CD4-positive, alpha-beta memory T cell (primary cell): ENCODE measurements at regions not wholly inside any gene's neighbourhood (a gene's known extent, or its start where the extent isn't known, plus 50 kb on each side); places are given as distances from the start of the nearest gene placed in this dataset.
A peak's percentile ranks its signal among the peaks of the same experiment; 100 is the strongest.
"Not testable (repeated sequence)": the region's sequence is repeated elsewhere in the genome, so short reads cannot be mapped to it uniquely, and the experiment has no call there.

Experiments
- CTCF ChIA-PET: fragments of 350-600 bp; sonication (Branson Sonifier 250); formaldehyde crosslinking; loops from one replicate; lab custom pipeline; 2021; ENCODE audit warnings: inconsistent platforms; ENCODE audit not compliant: partially characterized antibody; lab: Charles Lee
- POLR2A ChIA-PET: fragments of 350-600 bp; sonication (Branson Sonifier 250); formaldehyde crosslinking; loops from one replicate; lab custom pipeline; 2021; ENCODE audit not compliant: partially characterized antibody; lab: Charles Lee
- DNase-seq, 5 donors: peaks; one replicate each; pipeline versions ENCODE4 v3.0.0 to v3.0.0-alpha.2; 2020 to 2022; ENCODE audit warnings: mixed read lengths in 1 of 5
- H3K27ac ChIP-seq: one replicate; pipeline ENCODE4 v1.7.0; 2013; ENCODE audit warnings: low read depth, low read length
- H3K27me3 ChIP-seq: 2 replicates; pipeline ENCODE4 v1.7.0; 2013; ENCODE audit warnings: mild to moderate bottlenecking, low read length, moderate library complexity; ENCODE audit not compliant: insufficient read depth
- H3K36me3 ChIP-seq: 2 replicates; pipeline ENCODE4 v1.7.0; 2013; ENCODE audit warnings: mild to moderate bottlenecking, low read length, moderate library complexity; ENCODE audit not compliant: insufficient read depth
- H3K4me1 ChIP-seq: 2 replicates; pipeline ENCODE4 v1.7.0; 2013; ENCODE audit warnings: mild to moderate bottlenecking, low read length, moderate library complexity; ENCODE audit not compliant: insufficient read depth
- H3K4me3 ChIP-seq, 2 donors: one replicate each; pipeline ENCODE4 v1.7.0; 2013; ENCODE audit warnings: low read length in 2 of 2, mild to moderate bottlenecking in 1 of 2
- H3K9me3 ChIP-seq, 2 donors: one replicate each; pipeline ENCODE4 v1.7.0; 2013; ENCODE audit warnings: low read length in 2 of 2, control low read depth in 1 of 2; ENCODE audit not compliant: control insufficient read depth in 1 of 2
- H3K27ac Mint-ChIP-seq, 7 donors: one replicate each; pipeline ENCODE4 v1.8.0; 2020 to 2021; ENCODE audit warnings: mixed read lengths in 7 of 7, mild to moderate bottlenecking in 6 of 7, inconsistent platforms in 3 of 7, moderate library complexity in 3 of 7
- H3K27me3 Mint-ChIP-seq, 2 donors: one replicate each; pipeline ENCODE4 v1.8.0; 2020 to 2021; ENCODE audit warnings: mixed read lengths in 2 of 2
- H3K36me3 Mint-ChIP-seq, 2 donors: one replicate each; pipeline ENCODE4 v1.8.0; 2020 to 2021; ENCODE audit warnings: mixed read lengths in 2 of 2, inconsistent platforms in 1 of 2, mild to moderate bottlenecking in 1 of 2
- H3K4me1 Mint-ChIP-seq, 4 donors: one replicate each; pipeline ENCODE4 v1.8.0; 2020 to 2021; ENCODE audit warnings: mixed read lengths in 4 of 4, mild to moderate bottlenecking in 1 of 4
- H3K4me3 Mint-ChIP-seq, 8 donors: one replicate each; pipeline ENCODE4 v1.8.0; 2020 to 2021; ENCODE audit warnings: mixed read lengths in 8 of 8, mild to moderate bottlenecking in 7 of 8, moderate library complexity in 6 of 8, inconsistent platforms in 3 of 8
- H3K9me3 Mint-ChIP-seq, 8 donors: one replicate each; pipeline ENCODE4 v1.8.0; 2020 to 2021; ENCODE audit warnings: mixed read lengths in 8 of 8, mild to moderate bottlenecking in 5 of 8, inconsistent platforms in 3 of 8, moderate library complexity in 1 of 8
- intact Hi-C: fragments of 100-400 bp; cut with micrococcal nuclease; formaldehyde crosslinking; loops from one replicate; pipeline ENCODE4 v1.15.1; 2023

- no peaks in the 10 kb centered on the region for H3K27me3 ChIP-seq
- no peaks in the 10 kb centered on the region for H3K36me3 Mint-ChIP-seq
- H3K36me3 ChIP-seq, result no peaks in the 10 kb centered on the region
- POLR2A ChIA-PET, result no interaction called here
- no peaks in the 10 kb centered on the region for H3K4me1 Mint-ChIP-seq
- DNase-seq, result peak in 2 of 5 donors; percentile 0
- intact Hi-C loops, result no loop called here
- H3K9me3 Mint-ChIP-seq, result peaks cover 0 to 2% (median 0%) of the 10 kb centered on the region in 8 donors
- H3K4me1 ChIP-seq, result no peaks in the 10 kb centered on the region
- CTCF ChIA-PET, result no interaction called here
- H3K4me3 ChIP-seq, result no peak overlapping the region
- peaks cover 0 to 2% of the 10 kb centered on the region in 2 donors for H3K27me3 Mint-ChIP-seq
- H3K27ac Mint-ChIP-seq, result no peak overlapping the region
- no peak overlapping the region for H3K27ac ChIP-seq
- no peaks in the 10 kb centered on the region for H3K9me3 ChIP-seq
- H3K4me3 Mint-ChIP-seq, result no peak overlapping the region
These were observed 117.2 kb downstream of the TEX13C start for GRCh38 chrX:125436855-125437254.

- H3K4me3 Mint-ChIP-seq, result no peak overlapping the region
- Histone ChIP-seq H3K4me3 (no peak overlapping the region), H3K4me1 (no peaks in the 10 kb centered on the region), H3K36me3 (no peaks in the 10 kb centered on the region), H3K27me3 (no peaks in the 10 kb centered on the region), H3K27ac (no peak overlapping the region), H3K9me3 (no peaks in the 10 kb centered on the region)
- ChIA-PET POLR2A (no interaction called here), CTCF (no interaction called here)
- no peaks in the 10 kb centered on the region for H3K9me3 Mint-ChIP-seq
- H3K36me3 Mint-ChIP-seq, result no peaks in the 10 kb centered on the region
- no peak for DNase-seq
- no peak overlapping the region for H3K27ac Mint-ChIP-seq
- intact Hi-C loops, result no loop called here
- no peaks in the 10 kb centered on the region for H3K4me1 Mint-ChIP-seq
- H3K27me3 Mint-ChIP-seq, result peaks cover 0 to 2% of the 10 kb centered on the region in 2 donors
These were observed 119.7 kb downstream of the TEX13C start for GRCh38 chrX:125439194-125439849.

- CTCF ChIA-PET, result no interaction called here
- Histone ChIP-seq H3K27me3 (no peaks in the 10 kb centered on the region), H3K36me3 (no peaks in the 10 kb centered on the region), H3K27ac (no peak overlapping the region), H3K4me1 (no peaks in the 10 kb centered on the region), H3K4me3 (no peak overlapping the region), H3K9me3 (no peaks in the 10 kb centered on the region)
- H3K36me3 Mint-ChIP-seq, result no peaks in the 10 kb centered on the region
- no peak overlapping the region for H3K4me3 Mint-ChIP-seq
- no peak overlapping the region for H3K27ac Mint-ChIP-seq
- H3K9me3 Mint-ChIP-seq, result peaks cover 0 to 7% (median 0%) of the 10 kb centered on the region in 8 donors
- H3K4me1 Mint-ChIP-seq, result no peaks in the 10 kb centered on the region
- no peak for DNase-seq
- no peaks in the 10 kb centered on the region for H3K27me3 Mint-ChIP-seq
- intact Hi-C loops, result no loop called here
- POLR2A ChIA-PET, result no interaction called here
These were observed 125.0 kb downstream of the TEX13C start for GRCh38 chrX:125444659-125445058.

- no peaks in the 10 kb centered on the region for H3K36me3 Mint-ChIP-seq
- CTCF ChIA-PET, result no interaction called here
- POLR2A ChIA-PET, result no interaction called here
- H3K9me3 ChIP-seq, result no peaks in the 10 kb centered on the region
- no peaks in the 10 kb centered on the region for H3K4me1 Mint-ChIP-seq
- no peak overlapping the region for H3K27ac ChIP-seq
- no peaks in the 10 kb centered on the region for H3K27me3 Mint-ChIP-seq
- no peaks in the 10 kb centered on the region for H3K27me3 ChIP-seq
- H3K36me3 ChIP-seq, result no peaks in the 10 kb centered on the region
- intact Hi-C loops, result no loop called here
- no peak for DNase-seq
- no peaks in the 10 kb centered on the region for H3K9me3 Mint-ChIP-seq
- H3K27ac Mint-ChIP-seq, result no peak overlapping the region
- no peak overlapping the region for H3K4me3 ChIP-seq
- no peak overlapping the region for H3K4me3 Mint-ChIP-seq
- no peaks in the 10 kb centered on the region for H3K4me1 ChIP-seq
These were observed 155.8 kb downstream of the TEX13C start for GRCh38 chrX:125475482-125475881.

GRCh38 chrX:125492439-125492838 is 172.8 kb downstream of the TEX13C start:
- no peaks in the 10 kb centered on the region for H3K9me3 ChIP-seq
- H3K27ac ChIP-seq, result no peak overlapping the region
- H3K4me1 ChIP-seq, result no peaks in the 10 kb centered on the region
- Mint-ChIP-seq H3K9me3 (no peaks in the 10 kb centered on the region), H3K27ac (no peak overlapping the region), H3K36me3 (no peaks in the 10 kb centered on the region), H3K4me1 (no peaks in the 10 kb centered on the region), H3K27me3 (no peaks in the 10 kb centered on the region), H3K4me3 (no peak overlapping the region)
- no peaks in the 10 kb centered on the region for H3K27me3 ChIP-seq
- intact Hi-C loops, result no loop called here
- H3K4me3 ChIP-seq, result no peak overlapping the region
- no peak for DNase-seq
- ChIA-PET POLR2A (no interaction called here), CTCF (no interaction called here)
- H3K36me3 ChIP-seq, result no peaks in the 10 kb centered on the region

GRCh38 chrX:125493004-125493403 is 173.3 kb downstream of the TEX13C start:
- H3K4me1 Mint-ChIP-seq, H3K36me3 ChIP-seq, H3K9me3 Mint-ChIP-seq, H3K4me3 Mint-ChIP-seq, H3K4me3 ChIP-seq, H3K27ac Mint-ChIP-seq, H3K27ac ChIP-seq, CTCF ChIA-PET, H3K36me3 Mint-ChIP-seq, H3K9me3 ChIP-seq, H3K27me3 Mint-ChIP-seq, H3K4me1 ChIP-seq, H3K27me3 ChIP-seq, POLR2A ChIA-PET, DNase-seq, intact Hi-C loops: not testable (repeated sequence)

GRCh38 chrX:125497667-125498066 is 178.0 kb downstream of the TEX13C start:
- Histone ChIP-seq H3K36me3 (no peaks in the 10 kb centered on the region), H3K9me3 (no peaks in the 10 kb centered on the region), H3K27me3 (no peaks in the 10 kb centered on the region), H3K4me1 (no peaks in the 10 kb centered on the region), H3K27ac (no peak overlapping the region), H3K4me3 (no peak overlapping the region)
- ChIA-PET CTCF (no interaction called here), POLR2A (no interaction called here)
- intact Hi-C loops, result no loop called here
- H3K9me3 Mint-ChIP-seq, result peaks cover 0 to 3% (median 0%) of the 10 kb centered on the region in 8 donors
- no peaks in the 10 kb centered on the region for H3K36me3 Mint-ChIP-seq
- DNase-seq, result no peak
- H3K27ac Mint-ChIP-seq, result no peak overlapping the region
- no peaks in the 10 kb centered on the region for H3K27me3 Mint-ChIP-seq
- no peak overlapping the region for H3K4me3 Mint-ChIP-seq
- H3K4me1 Mint-ChIP-seq, result no peaks in the 10 kb centered on the region

GRCh38 chrX:125503769-125504168 is 184.1 kb downstream of the TEX13C start:
- no peaks in the 10 kb centered on the region for H3K4me1 ChIP-seq
- intact Hi-C loops, result no loop called here
- CTCF ChIA-PET, result no interaction called here
- no peak overlapping the region for H3K27ac ChIP-seq
- no peaks in the 10 kb centered on the region for H3K9me3 ChIP-seq
- POLR2A ChIA-PET, result no interaction called here
- DNase-seq, result no peak
- peaks cover 0 to 3% (median 0%) of the 10 kb centered on the region in 8 donors for H3K9me3 Mint-ChIP-seq
- no peaks in the 10 kb centered on the region for H3K36me3 ChIP-seq
- H3K27ac Mint-ChIP-seq, result no peak overlapping the region
- no peak overlapping the region for H3K4me3 ChIP-seq
- no peak overlapping the region for H3K4me3 Mint-ChIP-seq
- H3K36me3 Mint-ChIP-seq, result no peaks in the 10 kb centered on the region
- no peaks in the 10 kb centered on the region for H3K4me1 Mint-ChIP-seq
- no peaks in the 10 kb centered on the region for H3K27me3 ChIP-seq
- no peaks in the 10 kb centered on the region for H3K27me3 Mint-ChIP-seq
